WI38 (cell line): ENCODE measurements at regions not wholly inside any gene's neighbourhood (a gene's known extent, or its start where the extent isn't known, plus 50 kb on each side); places are given as distances from the start of the nearest gene placed in this dataset.

ENCODE experiments used
- H3K4me3 ChIP-seq: 2 replicates; pipeline ENCODE4 v1.5.1; 2011; ENCODE audit warnings: low read depth, mild to moderate bottlenecking, control low read depth, low read length
- TF ChIP-seq, protein P1 (sequence below): IDR thresholded peaks from 2 replicates; pipeline ENCODE4 v1.5.1; 2012; ENCODE audit warnings: low read depth, mild to moderate bottlenecking, control low read depth, low read length

- H3K4me3 ChIP-seq: no peak overlapping the region
- TF ChIP-seq, protein P1, sequence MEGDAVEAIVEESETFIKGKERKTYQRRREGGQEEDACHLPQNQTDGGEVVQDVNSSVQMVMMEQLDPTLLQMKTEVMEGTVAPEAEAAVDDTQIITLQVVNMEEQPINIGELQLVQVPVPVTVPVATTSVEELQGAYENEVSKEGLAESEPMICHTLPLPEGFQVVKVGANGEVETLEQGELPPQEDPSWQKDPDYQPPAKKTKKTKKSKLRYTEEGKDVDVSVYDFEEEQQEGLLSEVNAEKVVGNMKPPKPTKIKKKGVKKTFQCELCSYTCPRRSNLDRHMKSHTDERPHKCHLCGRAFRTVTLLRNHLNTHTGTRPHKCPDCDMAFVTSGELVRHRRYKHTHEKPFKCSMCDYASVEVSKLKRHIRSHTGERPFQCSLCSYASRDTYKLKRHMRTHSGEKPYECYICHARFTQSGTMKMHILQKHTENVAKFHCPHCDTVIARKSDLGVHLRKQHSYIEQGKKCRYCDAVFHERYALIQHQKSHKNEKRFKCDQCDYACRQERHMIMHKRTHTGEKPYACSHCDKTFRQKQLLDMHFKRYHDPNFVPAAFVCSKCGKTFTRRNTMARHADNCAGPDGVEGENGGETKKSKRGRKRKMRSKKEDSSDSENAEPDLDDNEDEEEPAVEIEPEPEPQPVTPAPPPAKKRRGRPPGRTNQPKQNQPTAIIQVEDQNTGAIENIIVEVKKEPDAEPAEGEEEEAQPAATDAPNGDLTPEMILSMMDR: no peak
Measured at GRCh38 chr10:10520491-10521385, 496.9 kb upstream of the CELF2 start.

DNA sequence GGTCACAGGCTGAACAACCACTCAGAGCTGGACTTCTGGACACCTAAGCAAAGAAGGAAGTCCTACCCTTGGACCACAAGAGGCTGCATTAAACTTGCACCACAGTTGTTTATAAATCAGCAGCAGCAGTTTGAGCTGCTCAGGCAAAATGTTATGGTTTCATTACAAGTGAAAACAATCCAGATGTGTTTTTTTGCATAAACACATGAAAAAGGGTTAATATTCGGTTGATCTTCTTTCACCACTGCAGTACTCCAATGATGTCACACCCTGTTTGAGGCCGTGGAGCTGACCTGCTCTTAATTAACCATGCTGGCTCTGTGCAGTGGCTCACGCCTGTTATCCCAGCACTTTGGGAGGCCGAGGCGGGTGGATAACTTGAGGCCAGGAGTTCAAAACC is 490.8 kb upstream of the CELF2 start:
- TF ChIP-seq, protein P1: no peak
- H3K4me3 ChIP-seq: no peak overlapping the region

DNA sequence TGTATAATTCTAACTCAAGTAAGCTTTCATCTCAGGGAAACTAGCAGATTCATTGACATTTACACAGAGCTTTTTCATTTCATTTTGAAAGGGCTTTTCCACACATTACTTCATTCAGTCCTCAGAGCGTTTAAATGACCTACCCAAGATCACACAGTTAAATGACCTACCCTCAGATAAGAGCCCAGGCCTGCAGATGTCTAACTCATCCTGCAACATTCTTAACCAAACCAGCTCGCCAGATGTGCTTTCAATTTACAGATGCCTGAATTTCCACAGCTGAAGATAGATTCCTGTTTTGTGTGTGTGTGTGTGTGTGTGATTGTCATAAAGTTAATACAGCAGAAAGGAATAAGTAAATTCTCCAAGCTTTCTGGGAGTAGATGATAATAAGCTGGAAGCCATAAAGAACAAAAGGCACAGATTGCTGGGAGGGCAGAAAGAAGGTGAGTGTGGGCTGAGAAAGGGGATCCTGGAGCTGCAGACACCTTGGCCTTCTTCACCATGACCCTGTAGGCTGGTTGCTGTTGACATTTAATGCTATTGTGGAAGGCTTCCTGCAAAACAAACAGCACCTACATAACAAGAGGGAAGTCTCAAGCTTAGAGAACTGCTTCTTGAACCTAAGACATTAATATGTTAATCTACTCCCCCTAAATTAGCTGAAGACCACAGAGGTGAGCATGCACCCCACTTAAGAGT is 489.7 kb upstream of the CELF2 start:
- H3K4me3 ChIP-seq: no peak overlapping the region
- TF ChIP-seq, protein P1: no peak

- H3K4me3 ChIP-seq: no peak overlapping the region
- TF ChIP-seq, protein P1: no peak
Measured at GRCh38 chr10:10528563-10528910, 489.1 kb upstream of the CELF2 start.

- TF ChIP-seq, protein P1: no peak
- no peak overlapping the region for H3K4me3 ChIP-seq
Measured at GRCh38 chr10:10530313-10530712, 487.4 kb upstream of the CELF2 start.

DNA sequence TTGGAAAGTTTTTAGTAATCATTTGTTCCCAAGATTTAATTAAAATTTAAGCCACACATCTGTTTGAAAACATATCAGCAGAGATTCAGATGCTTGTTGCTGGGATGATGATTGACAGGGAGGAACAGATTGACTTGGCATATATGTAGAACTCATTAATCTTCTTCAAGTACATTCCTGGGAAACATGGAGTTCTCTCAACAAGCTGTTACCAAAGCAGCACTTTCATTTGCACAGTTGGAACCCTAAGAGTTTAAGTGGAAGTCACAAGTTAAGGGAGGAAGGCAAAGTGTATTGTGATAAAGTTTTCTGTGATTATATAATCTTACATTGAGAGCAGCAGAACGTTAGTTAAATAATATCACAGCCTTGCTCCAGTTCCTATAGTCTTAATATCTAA is 485.4 kb upstream of the CELF2 start:
- TF ChIP-seq, protein P1: no peak
- no peak overlapping the region for H3K4me3 ChIP-seq

DNA sequence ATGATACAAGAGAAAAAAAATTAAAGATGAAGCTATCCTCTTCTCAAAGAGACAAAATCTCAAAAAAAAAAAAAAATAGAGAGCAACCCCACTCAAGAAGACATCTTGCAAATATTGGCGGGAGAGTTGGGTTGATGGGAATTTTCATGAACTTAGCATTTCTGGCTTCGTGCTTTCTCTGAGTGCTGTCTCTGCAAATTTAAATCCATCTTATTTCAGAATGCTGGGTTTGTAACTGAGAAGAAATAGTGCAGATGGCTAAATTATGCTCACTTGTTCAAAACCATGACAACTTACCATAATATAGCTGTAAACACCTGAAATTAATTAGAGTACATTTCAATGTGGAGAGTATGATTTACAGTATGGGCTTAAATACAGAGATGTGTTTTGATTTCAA is 484.8 kb upstream of the CELF2 start:
- TF ChIP-seq, protein P1: no peak
- H3K4me3 ChIP-seq: no peak overlapping the region
